Neural cell (in vitro differentiated cells): ENCODE measurements at regions not wholly inside any gene's neighbourhood (a gene's known extent, or its start where the extent isn't known, plus 50 kb on each side); places are given as distances from the start of the nearest gene placed in this dataset.

Source experiments
- H2AFZ ChIP-seq: fragments of 200-600, 300-800 bp; sonication (generic), shearing (Covaris generic); 2 replicates; pipeline ENCODE4 v1.6.0; 2014; ENCODE audit warnings: low read depth, mild to moderate bottlenecking, antibody characterized with exemption, low read length, moderate library complexity
- H3F3A ChIP-seq: fragments of 200-600 bp; shearing (Covaris generic); 2 replicates; pipeline ENCODE4 v1.6.1; 2016; ENCODE audit warnings: mild to moderate bottlenecking, moderate library complexity, mixed read lengths, antibody characterized with exemption, low read length; ENCODE audit not compliant: insufficient read depth, poor library complexity, severe bottlenecking
- H3K27ac ChIP-seq: fragments of 200-600, 300-800 bp; sonication (generic), shearing (Covaris generic); 2 replicates; pipeline ENCODE4 v1.5.1; 2014; ENCODE audit warnings: mild to moderate bottlenecking, low read length, moderate library complexity
- H3K27me3 ChIP-seq: fragments of 300-800, 200-600 bp; sonication (generic), shearing (Covaris generic); 2 replicates; pipeline ENCODE4 v1.6.0; 2014; ENCODE audit warnings: mild to moderate bottlenecking, low read depth, low read length, moderate library complexity; ENCODE audit not compliant: insufficient read depth
- H3K36me3 ChIP-seq: fragments of 300-800, 200-600 bp; sonication (generic), shearing (Covaris generic); 2 replicates; pipeline ENCODE4 v1.5.1; 2014; ENCODE audit warnings: mild to moderate bottlenecking, antibody characterized with exemption, low read length, moderate library complexity; ENCODE audit not compliant: insufficient read depth
- H3K4me2 ChIP-seq: fragments of 300-800, 200-600 bp; sonication (generic), shearing (Covaris generic); 2 replicates; pipeline ENCODE4 v1.6.0; 2014; ENCODE audit warnings: mild to moderate bottlenecking, low read length
- H3K4me3 ChIP-seq: fragments of 300-800, 200-600 bp; sonication (generic), shearing (Covaris generic); 2 replicates; pipeline ENCODE4 v1.5.1; 2014; ENCODE audit warnings: mild to moderate bottlenecking, low read length, moderate library complexity
- H3K79me2 ChIP-seq: fragments of 200-600 bp; shearing (Covaris generic); replicated peaks from 2 replicates; pipeline ENCODE4 v1.6.0; 2014; ENCODE audit warnings: mild to moderate bottlenecking, low read length, moderate library complexity; ENCODE audit not compliant: insufficient read depth
- H3K9ac ChIP-seq: fragments of 300-800, 200-600 bp; sonication (generic), shearing (Covaris generic); 2 replicates; pipeline ENCODE4 v1.6.1; 2016; ENCODE audit warnings: mild to moderate bottlenecking, low read length, mixed read lengths
- H3K9me2 ChIP-seq: fragments of 200-600 bp; shearing (Covaris generic); 2 replicates; pipeline ENCODE4 v1.6.1; 2016; ENCODE audit warnings: mild to moderate bottlenecking, low read length, mixed read lengths; ENCODE audit not compliant: insufficient read depth
- H3K9me3 ChIP-seq: fragments of 200-600, 300-800 bp; sonication (generic), shearing (Covaris generic); 2 replicates; pipeline ENCODE4 v1.6.1; 2016; ENCODE audit warnings: mild to moderate bottlenecking, mixed run types, low read length, moderate library complexity, mixed read lengths
- H4K20me1 ChIP-seq: fragments of 200-600 bp; shearing (Covaris generic); 2 replicates; pipeline ENCODE4 v1.6.1; 2016; ENCODE audit warnings: mild to moderate bottlenecking, mixed run types; ENCODE audit not compliant: insufficient read depth
- EP300 ChIP-seq: fragments of 450-650 bp; conservative IDR thresholded peaks from 2 replicates; pipeline ENCODE4 v1.6.1; 2014; ENCODE audit warnings: antibody characterized with exemption, mild to moderate bottlenecking, moderate library complexity; ENCODE audit not compliant: poor library complexity, severe bottlenecking
- EZH2 ChIP-seq: fragments of 200-600, 300-800 bp; shearing (Covaris generic), sonication (generic); IDR thresholded peaks from 2 replicates; pipeline ENCODE4 v1.6.1; 2014; ENCODE audit warnings: antibody characterized with exemption, low read length, borderline replicate concordance, mild to moderate bottlenecking; ENCODE audit not compliant: insufficient read depth, poor library complexity, severe bottlenecking
- MXI1 ChIP-seq: fragments of 450-650 bp; conservative IDR thresholded peaks from 2 replicates; pipeline ENCODE4 v1.6.1; 2014; ENCODE audit warnings: antibody characterized with exemption, mild to moderate bottlenecking; ENCODE audit not compliant: poor library complexity, severe bottlenecking
- POLR2AphosphoS5 ChIP-seq: IDR thresholded peaks from 2 replicates; pipeline ENCODE4 v1.6.1; 2012
- RAD21 ChIP-seq: fragments of 450-650 bp; conservative IDR thresholded peaks from 2 replicates; pipeline ENCODE4 v1.6.1; 2014; ENCODE audit warnings: antibody characterized with exemption, mild to moderate bottlenecking, moderate library complexity
- SMC3 ChIP-seq: fragments of 450-650 bp; conservative IDR thresholded peaks from 2 replicates; pipeline ENCODE4 v1.6.1; 2014; ENCODE audit warnings: antibody characterized with exemption, mild to moderate bottlenecking, moderate library complexity; ENCODE audit not compliant: poor library complexity
- TAF1 ChIP-seq: IDR thresholded peaks from 2 replicates; pipeline ENCODE4 v1.6.1; 2012; ENCODE audit warnings: low read depth
- TF ChIP-seq, protein P1 (sequence below): IDR thresholded peaks from 2 replicates; pipeline ENCODE4 v1.6.1; 2012; ENCODE audit warnings: borderline replicate concordance
- TF ChIP-seq, protein P2 (sequence below): fragments of 450-650 bp; IDR thresholded peaks from 2 replicates; pipeline ENCODE4 v1.5.1; 2014; ENCODE audit warnings: antibody characterized with exemption, mild to moderate bottlenecking, moderate library complexity; ENCODE audit not compliant: poor library complexity, severe bottlenecking

DNA sequence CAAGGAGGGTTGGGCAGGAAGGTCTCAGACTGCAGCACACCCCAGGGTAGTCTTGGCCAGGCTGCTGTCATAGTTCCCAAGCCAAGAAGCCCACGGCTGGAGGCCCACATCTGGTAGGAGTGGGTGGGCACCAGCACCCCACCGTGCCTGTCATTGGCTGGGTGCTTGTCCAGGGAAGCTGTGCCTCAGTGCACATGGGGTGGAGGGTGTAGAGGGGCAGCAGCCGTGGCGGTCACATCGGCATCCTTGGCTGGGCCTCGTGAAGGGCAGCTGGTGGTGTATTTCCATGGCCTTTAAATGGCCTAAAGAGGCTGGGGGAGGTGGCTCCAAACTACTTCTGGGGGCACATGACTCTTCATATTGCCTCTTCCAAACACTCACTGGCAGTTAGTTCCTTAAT, 119.6 kb upstream of the USP24 start:
- Histone ChIP-seq H3K79me2 (no peaks in the 10 kb centered on the region), H3K9me2 (no peaks in the 10 kb centered on the region), H3K9me3 (no peaks in the 10 kb centered on the region), H3K9ac (no peak overlapping the region), H3K4me2 (no peak overlapping the region), H3F3A (no peaks in the 10 kb centered on the region), H3K36me3 (no peaks in the 10 kb centered on the region), H3K27me3 (no peaks in the 10 kb centered on the region), H3K27ac (no peak overlapping the region), H3K4me3 (no peak overlapping the region), H4K20me1 (no peaks in the 10 kb centered on the region), H2AFZ (no peak overlapping the region)
- TF ChIP-seq, protein P1, sequence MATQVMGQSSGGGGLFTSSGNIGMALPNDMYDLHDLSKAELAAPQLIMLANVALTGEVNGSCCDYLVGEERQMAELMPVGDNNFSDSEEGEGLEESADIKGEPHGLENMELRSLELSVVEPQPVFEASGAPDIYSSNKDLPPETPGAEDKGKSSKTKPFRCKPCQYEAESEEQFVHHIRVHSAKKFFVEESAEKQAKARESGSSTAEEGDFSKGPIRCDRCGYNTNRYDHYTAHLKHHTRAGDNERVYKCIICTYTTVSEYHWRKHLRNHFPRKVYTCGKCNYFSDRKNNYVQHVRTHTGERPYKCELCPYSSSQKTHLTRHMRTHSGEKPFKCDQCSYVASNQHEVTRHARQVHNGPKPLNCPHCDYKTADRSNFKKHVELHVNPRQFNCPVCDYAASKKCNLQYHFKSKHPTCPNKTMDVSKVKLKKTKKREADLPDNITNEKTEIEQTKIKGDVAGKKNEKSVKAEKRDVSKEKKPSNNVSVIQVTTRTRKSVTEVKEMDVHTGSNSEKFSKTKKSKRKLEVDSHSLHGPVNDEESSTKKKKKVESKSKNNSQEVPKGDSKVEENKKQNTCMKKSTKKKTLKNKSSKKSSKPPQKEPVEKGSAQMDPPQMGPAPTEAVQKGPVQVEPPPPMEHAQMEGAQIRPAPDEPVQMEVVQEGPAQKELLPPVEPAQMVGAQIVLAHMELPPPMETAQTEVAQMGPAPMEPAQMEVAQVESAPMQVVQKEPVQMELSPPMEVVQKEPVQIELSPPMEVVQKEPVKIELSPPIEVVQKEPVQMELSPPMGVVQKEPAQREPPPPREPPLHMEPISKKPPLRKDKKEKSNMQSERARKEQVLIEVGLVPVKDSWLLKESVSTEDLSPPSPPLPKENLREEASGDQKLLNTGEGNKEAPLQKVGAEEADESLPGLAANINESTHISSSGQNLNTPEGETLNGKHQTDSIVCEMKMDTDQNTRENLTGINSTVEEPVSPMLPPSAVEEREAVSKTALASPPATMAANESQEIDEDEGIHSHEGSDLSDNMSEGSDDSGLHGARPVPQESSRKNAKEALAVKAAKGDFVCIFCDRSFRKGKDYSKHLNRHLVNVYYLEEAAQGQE: no peak
- TF ChIP-seq EP300: no peak
- TF ChIP-seq POLR2AphosphoS5: no peak
- TF ChIP-seq TAF1: no peak
- no peak for TF ChIP-seq RAD21
- TF ChIP-seq EZH2: no peak
- no peak for TF ChIP-seq SMC3

DNA sequence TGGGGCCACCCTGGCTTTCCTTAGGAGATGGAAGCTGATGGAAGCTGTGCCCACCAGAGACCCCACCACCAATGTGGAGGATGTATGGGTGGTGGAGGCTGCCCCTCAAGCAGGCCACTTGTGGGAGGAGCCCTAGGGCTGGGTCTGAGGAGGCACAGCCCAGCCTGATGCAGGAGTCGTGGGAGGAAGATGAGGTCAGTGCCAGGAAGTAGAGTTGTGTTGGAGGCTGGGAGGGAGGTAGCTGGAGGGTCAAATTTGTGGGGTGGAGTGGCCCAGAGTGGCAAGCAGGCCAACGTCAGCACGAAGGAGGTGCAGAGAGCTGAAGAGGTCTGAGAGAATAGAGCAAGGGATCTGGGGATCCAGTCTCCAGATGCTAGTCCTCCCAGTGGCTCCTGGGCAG, 119.0 kb upstream of the USP24 start:
- no peaks in the 10 kb centered on the region for H3K27me3 ChIP-seq
- no peak overlapping the region for H2AFZ ChIP-seq
- no peaks in the 10 kb centered on the region for H3F3A ChIP-seq
- H3K4me2 ChIP-seq: no peak overlapping the region
- H3K36me3 ChIP-seq: no peaks in the 10 kb centered on the region
- no peak overlapping the region for H3K9ac ChIP-seq
- H3K27ac ChIP-seq: no peak overlapping the region
- no peaks in the 10 kb centered on the region for H3K9me2 ChIP-seq
- no peaks in the 10 kb centered on the region for H3K79me2 ChIP-seq
- H3K4me3 ChIP-seq: no peak overlapping the region
- TF ChIP-seq SMC3 (no peak), RAD21 (no peak), EP300 (no peak), TAF1 (no peak), EZH2 (no peak), POLR2AphosphoS5 (no peak), MXI1 (no peak)
- TF ChIP-seq, protein P1: no peak
- TF ChIP-seq, protein P2, sequence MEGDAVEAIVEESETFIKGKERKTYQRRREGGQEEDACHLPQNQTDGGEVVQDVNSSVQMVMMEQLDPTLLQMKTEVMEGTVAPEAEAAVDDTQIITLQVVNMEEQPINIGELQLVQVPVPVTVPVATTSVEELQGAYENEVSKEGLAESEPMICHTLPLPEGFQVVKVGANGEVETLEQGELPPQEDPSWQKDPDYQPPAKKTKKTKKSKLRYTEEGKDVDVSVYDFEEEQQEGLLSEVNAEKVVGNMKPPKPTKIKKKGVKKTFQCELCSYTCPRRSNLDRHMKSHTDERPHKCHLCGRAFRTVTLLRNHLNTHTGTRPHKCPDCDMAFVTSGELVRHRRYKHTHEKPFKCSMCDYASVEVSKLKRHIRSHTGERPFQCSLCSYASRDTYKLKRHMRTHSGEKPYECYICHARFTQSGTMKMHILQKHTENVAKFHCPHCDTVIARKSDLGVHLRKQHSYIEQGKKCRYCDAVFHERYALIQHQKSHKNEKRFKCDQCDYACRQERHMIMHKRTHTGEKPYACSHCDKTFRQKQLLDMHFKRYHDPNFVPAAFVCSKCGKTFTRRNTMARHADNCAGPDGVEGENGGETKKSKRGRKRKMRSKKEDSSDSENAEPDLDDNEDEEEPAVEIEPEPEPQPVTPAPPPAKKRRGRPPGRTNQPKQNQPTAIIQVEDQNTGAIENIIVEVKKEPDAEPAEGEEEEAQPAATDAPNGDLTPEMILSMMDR: no peak
- H4K20me1 ChIP-seq: no peaks in the 10 kb centered on the region
- no peaks in the 10 kb centered on the region for H3K9me3 ChIP-seq
